Body of pancreas (tissue), 4 donors: ENCODE measurements at regions not wholly inside any gene's neighbourhood (a gene's known extent, or its start where the extent isn't known, plus 50 kb on each side); places are given as distances from the start of the nearest gene placed in this dataset.

Source experiments
- POLR2A ChIP-seq, 3 donors: fragments of 450-650 bp; IDR thresholded peaks; one replicate each; pipeline ENCODE4 v1.6.1; 2016; ENCODE audit warnings: antibody characterized with exemption in 3 of 3, mild to moderate bottlenecking in 2 of 3
- TF ChIP-seq, protein P1 (sequence below), 7 experiments: fragments of 450-650 bp in 4 of 7; fragments of 200-600 bp in 3 of 7; sonication (generic) in 3 of 7; IDR thresholded peaks; one replicate each; pipeline ENCODE4 v1.5.1; 2016 to 2019; ENCODE audit warnings: antibody characterized with exemption in 7 of 7

DNA sequence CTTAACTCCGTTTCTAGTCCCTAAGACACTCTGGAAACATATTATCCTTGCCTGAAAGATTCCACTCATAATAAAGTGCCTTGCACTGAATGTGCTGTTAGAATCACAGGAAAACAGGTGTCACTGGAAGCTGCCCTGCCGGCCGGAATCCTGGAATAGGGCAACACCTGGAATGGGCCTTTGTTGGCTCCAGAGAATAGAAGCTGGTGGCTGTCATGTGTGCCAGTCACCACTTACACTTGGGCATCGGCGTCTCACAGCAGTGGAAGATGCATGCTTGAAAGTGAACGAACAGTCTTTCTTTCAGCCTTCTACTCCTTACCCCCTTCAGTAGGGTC, 90.8 kb upstream of the AFDN start:
- TF ChIP-seq, protein P1, sequence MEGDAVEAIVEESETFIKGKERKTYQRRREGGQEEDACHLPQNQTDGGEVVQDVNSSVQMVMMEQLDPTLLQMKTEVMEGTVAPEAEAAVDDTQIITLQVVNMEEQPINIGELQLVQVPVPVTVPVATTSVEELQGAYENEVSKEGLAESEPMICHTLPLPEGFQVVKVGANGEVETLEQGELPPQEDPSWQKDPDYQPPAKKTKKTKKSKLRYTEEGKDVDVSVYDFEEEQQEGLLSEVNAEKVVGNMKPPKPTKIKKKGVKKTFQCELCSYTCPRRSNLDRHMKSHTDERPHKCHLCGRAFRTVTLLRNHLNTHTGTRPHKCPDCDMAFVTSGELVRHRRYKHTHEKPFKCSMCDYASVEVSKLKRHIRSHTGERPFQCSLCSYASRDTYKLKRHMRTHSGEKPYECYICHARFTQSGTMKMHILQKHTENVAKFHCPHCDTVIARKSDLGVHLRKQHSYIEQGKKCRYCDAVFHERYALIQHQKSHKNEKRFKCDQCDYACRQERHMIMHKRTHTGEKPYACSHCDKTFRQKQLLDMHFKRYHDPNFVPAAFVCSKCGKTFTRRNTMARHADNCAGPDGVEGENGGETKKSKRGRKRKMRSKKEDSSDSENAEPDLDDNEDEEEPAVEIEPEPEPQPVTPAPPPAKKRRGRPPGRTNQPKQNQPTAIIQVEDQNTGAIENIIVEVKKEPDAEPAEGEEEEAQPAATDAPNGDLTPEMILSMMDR (IDR thresholded peaks at IDR 0.05): no peak
- TF ChIP-seq POLR2A (IDR thresholded peaks at IDR 0.05): no peak
